Caco-2 (cell line): ENCODE measurements at regions not wholly inside any gene's neighbourhood (a gene's known extent, or its start where the extent isn't known, plus 50 kb on each side); places are given as distances from the start of the nearest gene placed in this dataset.

Source experiments
- BruUV-seq: library from RNA; stranded (reverse); fragments of 400-500 nt; replicated peaks from 2 replicates; lab custom pipeline; 2021; lab: Mats Ljungman, UMichigan
- CTCF ChIA-PET: fragments of 300-600 bp; sonication (Branson Sonifier 250); formaldehyde crosslinking; loops from one replicate; lab custom pipeline; 2022; ENCODE audit warnings: antibody characterized with exemption; lab: Charles Lee
- POLR2A ChIA-PET: fragments of 300-600 bp; sonication (Branson Sonifier 250); formaldehyde crosslinking; loops from one replicate; lab custom pipeline; 2022; ENCODE audit warnings: antibody characterized with exemption; lab: Charles Lee
- DNase-seq, 2 experiments: peaks; one replicate each; pipeline versions ENCODE4 v3.0.0 to v3.0.0-alpha.2; 2020 to 2022
- H3K27me3 ChIP-seq: replicated peaks from 2 replicates; pipeline ENCODE4 v1.6.0; 2011; ENCODE audit warnings: low read length; ENCODE audit not compliant: control insufficient read depth, insufficient read depth
- H3K36me3 ChIP-seq: 2 replicates; pipeline ENCODE4 v1.5.1; 2011; ENCODE audit warnings: low read length; ENCODE audit not compliant: control insufficient read depth, insufficient read depth
- H3K4me1 ChIP-seq: fragments of 250-450 bp; sonication (Bioruptor Pico); 2 replicates; pipeline ENCODE4 v1.5.1; 2020; ENCODE audit warnings: mild to moderate bottlenecking
- H3K4me3 ChIP-seq: 2 replicates; pipeline ENCODE4 v1.5.1; 2011; ENCODE audit warnings: low read depth, mild to moderate bottlenecking, control low read depth, low read length
- H3K9me3 ChIP-seq: fragments of 250-450 bp; sonication (Bioruptor Pico); 2 replicates; pipeline ENCODE4 v1.5.1; 2020; ENCODE audit warnings: mild to moderate bottlenecking, moderate library complexity
- H3K27ac Mint-ChIP-seq: one replicate; pipeline ENCODE4 v1.8.0; 2022; ENCODE audit warnings: mixed read lengths; ENCODE audit not compliant: unreplicated experiment
- H3K27me3 Mint-ChIP-seq: one replicate; pipeline ENCODE4 v1.8.0; 2022; ENCODE audit warnings: mixed read lengths; ENCODE audit not compliant: insufficient read depth, unreplicated experiment
- H3K36me3 Mint-ChIP-seq: one replicate; pipeline ENCODE4 v1.8.0; 2022; ENCODE audit warnings: mild to moderate bottlenecking, mixed read lengths; ENCODE audit not compliant: insufficient read depth, unreplicated experiment
- H3K4me1 Mint-ChIP-seq: one replicate; pipeline ENCODE4 v1.8.0; 2022; ENCODE audit warnings: low read depth, mixed read lengths; ENCODE audit not compliant: unreplicated experiment
- H3K4me3 Mint-ChIP-seq: one replicate; pipeline ENCODE4 v1.8.0; 2022; ENCODE audit warnings: mild to moderate bottlenecking, moderate library complexity, mixed read lengths; ENCODE audit not compliant: unreplicated experiment
- H3K9me3 Mint-ChIP-seq: one replicate; pipeline ENCODE4 v1.8.0; 2022; ENCODE audit warnings: mixed read lengths; ENCODE audit not compliant: unreplicated experiment
- intact Hi-C: fragments of 100-400 bp; cut with micrococcal nuclease; formaldehyde crosslinking; loops from one replicate; pipeline ENCODE4 v1.10.0; 2022; ENCODE audit not compliant: unreplicated experiment
- TF ChIP-seq, protein P1 (sequence below), 2 experiments: fragments of 200-600 bp in 1 of 2; IDR thresholded peaks; 1 replicate in 1 of 2; 2 replicates in 1 of 2; pipeline versions ENCODE4 v1.5.1 to v1.8.0; 2011 to 2022; ENCODE audit warnings: antibody characterized with exemption in 1 of 2, control low read depth in 1 of 2, inconsistent platforms in 1 of 2, low read depth in 1 of 2, low read length in 1 of 2, mild to moderate bottlenecking in 1 of 2, moderate library complexity in 1 of 2; ENCODE audit not compliant: insufficient read depth in 1 of 2, severe bottlenecking in 1 of 2, unreplicated experiment in 1 of 2

DNA sequence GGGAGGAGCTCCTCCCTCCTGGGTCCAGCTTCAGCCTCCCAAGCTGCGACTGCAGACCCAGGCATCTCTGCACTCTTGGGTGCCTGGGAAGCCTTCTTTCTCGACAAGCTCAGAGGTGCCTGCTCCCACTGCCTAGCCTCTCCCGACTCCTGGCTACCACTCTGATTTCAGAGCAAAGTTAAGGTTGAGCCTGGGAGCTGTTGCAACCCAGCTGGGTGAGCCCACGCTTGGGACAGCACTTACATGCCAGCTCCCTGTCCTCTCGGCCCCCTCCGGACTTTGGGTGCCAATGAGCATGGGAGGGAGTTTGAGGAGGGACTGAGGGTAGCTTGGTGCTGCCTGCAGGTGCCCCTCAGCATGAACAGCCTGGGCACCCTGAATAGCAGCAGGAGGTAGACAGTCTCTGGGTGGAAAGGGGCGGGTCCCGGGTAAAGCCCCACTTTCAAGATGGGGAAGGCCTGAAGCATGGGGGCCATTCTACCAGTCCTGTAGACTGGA, 1383.4 kb upstream of the PCDH20 start:
- POLR2A ChIA-PET = no interaction called here
- H3K27me3 ChIP-seq = no peaks in the 10 kb centered on the region
- intact Hi-C loops = no loop called here
- H3K4me3 ChIP-seq = no peak overlapping the region
- H3K4me1 ChIP-seq = no peaks in the 10 kb centered on the region
- no peaks in the 10 kb centered on the region for H3K27me3 Mint-ChIP-seq
- H3K36me3 ChIP-seq = no peaks in the 10 kb centered on the region
- H3K27ac Mint-ChIP-seq = no peak overlapping the region
- no TSS peak for BruUV-seq
- TF ChIP-seq, protein P1, sequence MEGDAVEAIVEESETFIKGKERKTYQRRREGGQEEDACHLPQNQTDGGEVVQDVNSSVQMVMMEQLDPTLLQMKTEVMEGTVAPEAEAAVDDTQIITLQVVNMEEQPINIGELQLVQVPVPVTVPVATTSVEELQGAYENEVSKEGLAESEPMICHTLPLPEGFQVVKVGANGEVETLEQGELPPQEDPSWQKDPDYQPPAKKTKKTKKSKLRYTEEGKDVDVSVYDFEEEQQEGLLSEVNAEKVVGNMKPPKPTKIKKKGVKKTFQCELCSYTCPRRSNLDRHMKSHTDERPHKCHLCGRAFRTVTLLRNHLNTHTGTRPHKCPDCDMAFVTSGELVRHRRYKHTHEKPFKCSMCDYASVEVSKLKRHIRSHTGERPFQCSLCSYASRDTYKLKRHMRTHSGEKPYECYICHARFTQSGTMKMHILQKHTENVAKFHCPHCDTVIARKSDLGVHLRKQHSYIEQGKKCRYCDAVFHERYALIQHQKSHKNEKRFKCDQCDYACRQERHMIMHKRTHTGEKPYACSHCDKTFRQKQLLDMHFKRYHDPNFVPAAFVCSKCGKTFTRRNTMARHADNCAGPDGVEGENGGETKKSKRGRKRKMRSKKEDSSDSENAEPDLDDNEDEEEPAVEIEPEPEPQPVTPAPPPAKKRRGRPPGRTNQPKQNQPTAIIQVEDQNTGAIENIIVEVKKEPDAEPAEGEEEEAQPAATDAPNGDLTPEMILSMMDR (IDR thresholded peaks at IDR 0.05; ENCODE audit: insufficient read depth in 1 of 2, low read depth in 1 of 2, low read length in 1 of 2, severe bottlenecking in 1 of 2, unreplicated experiment in 1 of 2) = no peak
- no peaks in the 10 kb centered on the region for H3K4me1 Mint-ChIP-seq
- no peak overlapping the region for H3K4me3 Mint-ChIP-seq
- H3K36me3 Mint-ChIP-seq = no peaks in the 10 kb centered on the region
- CTCF ChIA-PET = no interaction called here
- DNase-seq = no peak
- no peaks in the 10 kb centered on the region for H3K9me3 ChIP-seq
- H3K9me3 Mint-ChIP-seq = no peaks in the 10 kb centered on the region

DNA sequence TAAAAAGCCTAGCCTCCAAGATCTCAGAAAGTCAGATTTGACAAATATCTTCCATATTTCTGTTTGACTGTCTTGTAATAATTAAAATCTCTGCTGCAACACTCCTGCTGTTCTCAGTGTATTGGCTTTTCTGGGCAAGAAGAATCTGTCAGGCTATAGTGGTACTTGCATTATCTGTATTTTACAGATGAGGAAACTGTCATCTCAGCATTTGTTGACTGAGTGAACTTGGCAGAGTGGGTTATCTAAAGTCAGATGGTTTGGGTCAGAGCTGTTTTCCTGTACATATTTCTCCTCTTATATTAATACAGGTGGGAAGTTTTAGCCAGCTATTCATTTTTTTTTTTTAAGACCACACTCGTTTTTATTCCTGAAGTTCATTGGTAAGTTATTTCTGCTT, 1378.2 kb upstream of the PCDH20 start:
- TF ChIP-seq, protein P1 (IDR thresholded peaks at IDR 0.05; ENCODE audit: insufficient read depth in 1 of 2, low read depth in 1 of 2, low read length in 1 of 2, severe bottlenecking in 1 of 2, unreplicated experiment in 1 of 2) = no peak
- DNase-seq = no peak
- intact Hi-C loops = no loop called here
- Mint-ChIP-seq H3K27me3 (no peaks in the 10 kb centered on the region), H3K4me1 (no peaks in the 10 kb centered on the region), H3K9me3 (no peaks in the 10 kb centered on the region), H3K4me3 (no peak overlapping the region), H3K36me3 (no peaks in the 10 kb centered on the region), H3K27ac (no peak overlapping the region)
- no peak overlapping the region for H3K4me3 ChIP-seq
- no peaks in the 10 kb centered on the region for H3K9me3 ChIP-seq
- POLR2A ChIA-PET = no interaction called here
- no peaks in the 10 kb centered on the region for H3K36me3 ChIP-seq
- H3K27me3 ChIP-seq = no peaks in the 10 kb centered on the region
- no TSS peak for BruUV-seq
- CTCF ChIA-PET = no interaction called here
- H3K4me1 ChIP-seq = no peaks in the 10 kb centered on the region

DNA sequence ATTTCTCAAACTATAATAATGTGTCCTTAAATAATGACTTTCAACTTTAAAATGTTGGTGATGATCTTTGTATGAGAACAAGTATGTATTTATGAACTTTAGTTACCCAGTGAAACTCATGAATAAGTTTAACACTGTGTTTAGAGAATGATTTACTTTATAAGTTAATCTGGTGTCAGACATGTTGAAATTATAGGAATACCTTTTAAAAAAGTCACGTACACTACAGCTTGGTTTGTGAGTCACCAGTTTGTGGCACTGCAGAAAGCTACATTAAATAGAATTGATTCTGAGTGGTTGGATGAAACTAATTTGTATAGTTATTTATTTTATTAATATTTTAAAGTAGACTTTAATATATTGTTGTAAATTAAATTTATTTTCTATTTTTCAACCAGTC, 1366.2 kb upstream of the PCDH20 start:
- H3K9me3 Mint-ChIP-seq = no peaks in the 10 kb centered on the region
- no peaks in the 10 kb centered on the region for H3K4me1 Mint-ChIP-seq
- intact Hi-C loops = no loop called here
- H3K27me3 ChIP-seq = no peaks in the 10 kb centered on the region
- H3K4me3 ChIP-seq = no peak overlapping the region
- CTCF ChIA-PET = no interaction called here
- H3K4me3 Mint-ChIP-seq = no peak overlapping the region
- POLR2A ChIA-PET = no interaction called here
- no peak overlapping the region for H3K27ac Mint-ChIP-seq
- H3K9me3 ChIP-seq = no peaks in the 10 kb centered on the region
- no peaks in the 10 kb centered on the region for H3K36me3 Mint-ChIP-seq
- peaks cover 5% of the 10 kb centered on the region for H3K27me3 Mint-ChIP-seq
- TF ChIP-seq, protein P1 (IDR thresholded peaks at IDR 0.05; ENCODE audit: insufficient read depth in 1 of 2, low read depth in 1 of 2, low read length in 1 of 2, severe bottlenecking in 1 of 2, unreplicated experiment in 1 of 2) = no peak
- no TSS peak for BruUV-seq
- no peak for DNase-seq
- no peaks in the 10 kb centered on the region; the same call in 1 of the 2 replicates for H3K4me1 ChIP-seq
- H3K36me3 ChIP-seq = no peaks in the 10 kb centered on the region
